ENCODE measurements at regions not wholly inside any gene's neighbourhood (a gene's known extent, or its start where the extent isn't known, plus 50 kb on each side); places are given as distances from the start of the nearest gene placed in this dataset.
"Not testable (repeated sequence)": the region's sequence is repeated elsewhere in the genome, so short reads cannot be mapped to it uniquely, and the experiment has no call there.

GRCh38 chr1:164141797-164142196 is 417.2 kb upstream of the PBX1 start:
- DNase-seq (ENCODE audit: low read depth, low spot score) = no peak

DNA sequence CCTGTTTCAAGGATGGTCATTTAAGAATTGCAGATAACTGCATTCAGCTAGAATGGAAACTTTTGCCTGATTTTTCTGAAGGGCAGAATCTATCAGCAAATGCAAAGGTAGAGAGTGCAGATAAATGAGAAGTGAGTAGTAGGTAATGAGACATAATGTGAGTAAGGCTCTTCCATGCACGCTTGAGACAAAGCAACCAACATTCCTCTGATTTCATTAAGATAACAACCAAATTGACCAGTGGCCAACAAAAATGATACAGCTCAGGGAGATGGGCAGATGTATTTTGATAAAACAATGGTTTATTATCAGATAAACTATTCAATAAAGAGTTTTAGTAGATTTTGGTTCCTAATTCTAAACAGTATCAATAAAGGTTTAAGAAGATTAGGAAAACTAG is 404.4 kb upstream of the PBX1 start:
- no peak for DNase-seq (ENCODE audit: low read depth, low spot score)

DNA sequence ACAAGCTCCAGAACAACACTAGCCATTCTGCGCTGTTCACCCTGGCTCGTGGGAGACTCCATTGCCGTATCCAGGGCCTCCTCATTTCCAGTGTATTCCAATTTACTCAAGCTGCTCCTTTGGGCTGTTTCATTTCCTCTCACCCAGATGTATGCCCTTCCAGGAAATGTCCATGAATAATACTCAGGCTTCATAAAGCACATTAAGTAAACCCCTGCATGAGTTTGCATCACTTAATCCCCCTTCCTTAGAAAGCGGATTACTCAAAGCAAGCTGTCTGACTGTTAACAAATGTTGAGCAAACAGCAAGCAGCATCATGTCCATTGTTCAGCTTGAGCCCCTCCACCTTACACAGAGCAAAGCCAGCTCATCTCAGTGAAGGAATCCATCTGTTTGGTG is 403.6 kb upstream of the PBX1 start:
- DNase-seq (ENCODE audit: low read depth, low spot score) = no peak

DNA sequence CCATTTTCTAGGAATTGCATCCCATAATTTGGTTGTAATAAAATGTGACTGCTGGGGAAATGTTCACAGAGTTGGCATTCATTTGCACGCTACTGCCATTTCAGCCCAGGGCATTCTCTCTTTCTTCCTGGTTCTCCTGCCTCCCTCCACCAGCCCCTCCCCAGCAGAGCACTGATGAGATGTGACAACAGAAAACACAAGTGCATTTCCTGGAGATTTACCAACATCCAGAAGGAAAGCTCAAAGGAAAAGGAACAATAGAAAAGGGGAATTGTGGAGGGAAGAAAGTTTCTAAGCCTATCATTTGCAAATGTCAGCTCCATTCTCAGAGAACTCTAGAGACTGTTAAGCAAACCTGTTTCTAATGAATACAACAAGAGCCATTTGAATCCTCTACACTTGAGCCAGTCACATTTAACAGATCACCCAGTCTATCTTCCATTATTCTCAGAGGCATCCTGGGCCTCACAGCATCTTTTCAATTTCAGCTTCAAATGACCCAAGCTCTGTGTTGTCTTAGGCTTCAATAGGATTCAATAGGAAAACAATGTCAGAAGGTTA is 395.6 kb upstream of the PBX1 start:
- DNase-seq (ENCODE audit: low read depth, low spot score) = no peak

DNA sequence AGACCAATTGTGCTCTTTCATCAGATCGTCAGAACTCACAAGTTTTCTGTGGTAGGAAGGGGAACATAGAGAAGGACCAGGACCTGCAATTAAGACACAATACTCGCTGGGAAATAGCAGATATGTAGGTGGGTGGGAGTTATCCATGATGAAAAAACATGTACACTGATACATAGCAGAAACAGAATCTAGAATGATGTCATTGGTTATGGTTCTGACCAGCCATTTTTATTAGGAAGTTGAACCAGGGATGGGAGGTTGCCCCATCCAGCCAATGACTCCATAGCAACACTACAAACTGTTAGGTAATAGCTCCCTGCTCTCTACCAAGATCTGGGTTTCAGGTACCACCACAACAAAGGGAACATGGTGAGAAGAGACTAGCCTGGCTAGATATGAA is 393.5 kb upstream of the PBX1 start:
- DNase-seq (ENCODE audit: low read depth, low spot score) = no peak

- not testable (repeated sequence) for DNase-seq (ENCODE audit: low read depth, low spot score)
Measured at GRCh38 chr1:164166454-164166853, 392.5 kb upstream of the PBX1 start.

GRCh38 chr1:164177118-164177517 is 381.9 kb upstream of the PBX1 start:
- no peak for DNase-seq (ENCODE audit: low read depth, low spot score)

DNA sequence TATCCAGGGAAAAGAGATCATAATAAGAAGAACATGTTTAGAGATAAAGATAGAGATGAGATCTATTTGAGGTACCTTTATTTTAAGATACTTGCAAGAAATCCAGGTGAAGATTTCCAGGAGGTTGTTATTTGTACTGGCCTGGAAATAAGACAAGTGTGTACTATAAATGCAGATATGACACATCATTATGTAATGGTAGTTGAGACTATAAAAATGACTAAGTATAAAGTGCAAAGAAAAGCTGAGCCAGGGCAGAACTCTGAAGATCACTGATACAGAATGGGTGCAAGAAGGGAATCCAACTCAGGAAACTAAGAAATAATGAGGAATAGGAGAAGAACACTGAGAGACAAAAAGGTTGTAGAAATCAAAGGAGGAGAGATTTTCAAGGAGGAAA is 378.2 kb upstream of the PBX1 start:
- DNase-seq (ENCODE audit: low read depth, low spot score) = no peak

- DNase-seq (ENCODE audit: low read depth, low spot score) = no peak
Measured at GRCh38 chr1:164183854-164184635, 374.9 kb upstream of the PBX1 start.

GRCh38 chr1:164186881-164187280 is 372.1 kb upstream of the PBX1 start:
- no peak for DNase-seq (ENCODE audit: low read depth, low spot score)

- no peak for DNase-seq (ENCODE audit: low read depth, low spot score)
Measured at GRCh38 chr1:164188497-164188896, 370.5 kb upstream of the PBX1 start.

GRCh38 chr1:164191191-164191590 is 367.8 kb upstream of the PBX1 start:
- DNase-seq (ENCODE audit: low read depth, low spot score) = no peak

DNA sequence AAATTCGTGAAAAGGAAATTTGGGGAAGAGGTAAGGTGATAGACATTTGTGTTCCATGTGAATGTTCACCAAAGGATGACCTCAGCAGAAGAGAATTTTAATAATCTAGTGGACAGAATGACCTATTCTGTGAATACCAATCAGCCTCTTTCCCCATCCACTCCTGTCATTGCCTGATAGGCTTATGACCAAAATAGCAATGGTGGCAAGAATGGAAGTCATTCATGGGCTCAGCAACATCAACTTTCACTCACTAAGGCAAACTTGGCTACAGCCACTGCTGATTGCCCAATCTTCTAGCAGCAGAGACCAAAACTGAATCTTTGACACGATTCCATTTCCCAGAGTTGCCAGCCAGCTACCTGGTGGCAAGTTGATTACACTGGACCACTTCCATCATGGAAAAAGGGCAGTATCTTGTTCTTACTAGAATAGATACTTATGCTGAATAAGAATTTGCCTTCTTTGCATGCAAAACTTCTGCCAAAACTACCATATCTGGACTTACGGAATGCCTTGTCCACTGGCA is 348.7 kb upstream of the PBX1 start:
- no peak for DNase-seq (ENCODE audit: low read depth, low spot score)

DNA sequence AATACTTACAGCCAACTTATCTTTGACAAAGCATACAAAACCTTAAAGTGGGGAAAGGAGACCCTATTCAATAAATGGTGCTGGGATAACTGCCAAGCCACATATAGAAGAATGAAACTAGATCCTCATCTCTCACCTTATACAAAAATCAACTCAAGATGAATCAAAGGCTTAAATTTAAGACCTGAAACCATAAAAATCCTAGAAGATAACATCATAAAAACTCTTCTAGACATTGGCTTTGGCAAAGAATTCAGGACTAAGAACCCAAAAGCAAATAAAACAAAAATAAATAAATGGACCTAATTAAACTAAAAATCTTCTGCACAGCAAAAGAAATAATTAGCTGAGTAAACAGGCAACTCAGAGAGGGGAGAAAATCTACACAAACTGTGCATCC is 335.6 kb upstream of the PBX1 start:
- no peak for DNase-seq (ENCODE audit: low read depth, low spot score)

DNA sequence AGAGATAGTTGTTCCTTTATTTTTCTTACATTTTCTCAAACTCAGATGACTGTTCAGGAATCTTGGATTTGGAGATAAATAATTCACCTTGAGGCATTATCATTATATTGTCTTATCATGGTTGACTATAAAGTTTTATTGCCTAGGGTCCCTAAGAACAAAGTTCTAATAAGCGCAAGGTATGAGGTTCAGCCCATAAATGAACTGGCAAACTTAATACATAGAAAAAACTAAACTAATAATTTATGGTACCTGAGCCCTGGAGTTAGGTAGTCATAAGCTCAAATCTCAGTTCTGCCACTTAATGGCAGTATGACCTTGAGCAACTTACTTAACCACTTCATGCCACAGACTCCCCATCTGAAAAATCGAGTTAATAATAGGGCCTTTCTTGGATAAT is 334.0 kb upstream of the PBX1 start:
- no peak for DNase-seq (ENCODE audit: low read depth, low spot score)

DNA sequence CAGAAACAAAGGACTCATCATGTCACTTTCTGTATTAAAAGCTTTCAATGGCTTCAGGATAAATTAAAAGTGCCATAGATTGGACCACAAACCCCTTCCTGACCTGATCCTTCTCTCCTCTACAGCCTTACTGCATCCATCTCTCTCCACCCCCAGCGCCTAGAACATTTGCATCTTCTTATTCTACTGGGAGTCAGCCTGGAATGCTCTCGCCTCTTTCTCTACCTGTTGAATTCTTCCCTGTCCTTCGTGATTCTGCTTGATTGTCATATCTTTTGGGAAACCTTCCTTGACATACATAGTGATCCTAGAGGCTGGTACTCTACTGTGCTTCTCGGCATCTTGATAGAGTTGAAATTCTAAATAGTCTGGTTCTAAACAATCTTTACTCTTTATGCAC is 332.0 kb upstream of the PBX1 start:
- DNase-seq (ENCODE audit: low read depth, low spot score) = no peak

DNA sequence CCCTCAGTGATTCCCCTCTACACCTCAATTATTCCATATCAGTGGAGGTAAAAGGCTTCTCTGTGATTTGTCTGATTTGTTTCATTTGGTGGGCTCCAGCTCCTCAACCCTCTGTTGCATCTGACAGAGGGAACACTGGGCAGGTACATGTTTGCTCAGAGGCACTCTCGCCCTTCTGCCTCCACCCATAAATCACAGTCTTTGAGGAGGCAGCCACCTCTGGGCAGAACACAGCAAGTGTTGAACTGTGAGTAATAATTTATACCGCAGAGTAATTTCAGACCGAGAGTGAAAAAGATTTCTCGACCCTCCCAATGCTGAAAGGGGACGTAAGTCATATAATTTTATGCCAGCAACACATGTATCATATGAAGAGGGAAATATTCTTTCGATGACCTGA is 330.1 kb upstream of the PBX1 start:
- DNase-seq (ENCODE audit: low read depth, low spot score) = no peak

DNA sequence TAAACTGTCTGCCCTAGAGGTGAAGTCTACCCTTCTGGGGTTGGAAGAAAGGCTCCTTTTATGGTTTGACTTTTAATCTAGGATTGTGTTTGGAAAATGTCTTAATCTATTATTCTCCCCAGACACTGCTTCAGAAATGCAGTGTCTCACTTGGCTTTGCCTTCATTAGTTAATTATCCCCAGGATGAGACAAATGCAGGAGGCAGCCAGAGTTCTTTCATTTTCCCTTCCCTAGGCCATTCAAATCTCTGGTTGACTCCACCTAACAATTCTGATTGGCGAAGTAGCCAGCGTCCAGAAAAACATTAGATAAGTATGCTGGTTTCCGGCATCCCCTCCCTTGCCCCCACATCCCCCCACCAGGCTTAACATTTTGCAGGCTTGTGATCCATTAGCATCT is 325.8 kb upstream of the PBX1 start:
- DNase-seq (ENCODE audit: low read depth, low spot score) = no peak

DNA sequence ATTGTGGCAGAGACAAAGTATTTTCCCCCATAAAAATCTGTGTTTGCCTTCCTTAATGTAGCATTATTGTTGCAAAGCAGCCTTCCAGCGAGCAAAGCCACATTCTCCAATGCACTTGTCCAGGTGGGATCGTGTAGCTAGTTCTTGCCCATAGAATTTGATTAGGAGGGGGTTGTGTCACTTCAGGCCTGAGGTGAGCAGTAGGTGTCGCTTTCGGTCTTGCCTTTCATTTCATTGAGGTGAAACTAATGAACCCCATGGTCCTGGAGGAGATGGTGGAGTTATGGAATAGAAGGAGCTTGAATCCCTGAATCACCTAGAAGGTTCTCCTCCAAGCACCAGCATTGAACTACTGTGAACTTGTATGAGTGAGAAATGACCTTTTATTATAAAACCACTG is 318.9 kb upstream of the PBX1 start:
- no peak for DNase-seq (ENCODE audit: low read depth, low spot score)

DNA sequence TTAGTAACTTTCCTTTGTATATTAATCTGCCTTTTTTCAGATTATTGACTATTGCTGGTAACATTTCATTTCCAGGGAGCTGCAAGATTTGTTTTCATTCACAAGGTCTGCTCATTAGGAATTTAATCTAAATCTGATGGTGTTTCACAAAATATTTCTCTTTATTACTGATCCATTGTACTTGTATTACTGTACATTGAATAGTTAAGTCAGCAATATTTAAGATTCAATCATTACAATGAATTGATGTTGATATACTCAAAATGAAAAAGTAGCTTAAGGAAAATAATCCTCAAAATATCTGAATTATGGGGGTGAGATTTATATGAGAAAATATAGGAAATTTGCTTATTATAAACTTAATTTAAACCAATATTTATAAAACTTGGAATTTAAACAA is 308.6 kb upstream of the PBX1 start:
- no peak for DNase-seq (ENCODE audit: low read depth, low spot score)

GRCh38 chr1:164256456-164256855 is 302.5 kb upstream of the PBX1 start:
- DNase-seq (ENCODE audit: low read depth, low spot score) = no peak

DNA sequence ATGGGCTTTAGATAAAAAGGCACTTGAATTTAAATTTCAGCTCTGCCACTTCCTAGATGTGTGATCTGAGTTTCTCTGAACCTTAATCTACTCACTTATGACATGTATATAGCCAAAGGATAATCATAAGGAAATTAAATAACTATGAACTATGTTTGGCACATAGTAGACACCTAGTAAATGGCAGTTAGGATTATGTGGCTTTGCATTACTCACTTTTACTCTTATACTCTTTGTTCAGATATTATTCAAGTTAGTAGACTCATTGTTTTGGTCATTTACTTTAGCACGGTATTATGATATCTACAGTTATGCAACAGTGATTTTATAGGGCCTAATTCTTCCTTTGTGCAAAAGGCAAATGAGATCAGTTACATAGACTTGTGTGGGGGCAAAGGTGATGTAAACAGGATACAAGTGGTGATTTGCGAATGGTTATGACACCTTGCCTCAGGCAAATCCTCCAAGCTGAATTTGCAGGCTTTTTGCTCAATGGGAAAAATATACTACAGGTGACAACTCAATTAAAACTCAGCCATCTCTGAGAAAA is 297.2 kb upstream of the PBX1 start:
- DNase-seq (ENCODE audit: low read depth, low spot score) = no peak

- DNase-seq (ENCODE audit: low read depth, low spot score) = no peak
Measured at GRCh38 chr1:164263540-164263939, 295.4 kb upstream of the PBX1 start.
